CD14-positive monocyte (primary cell): ENCODE measurements at regions not wholly inside any gene's neighbourhood (a gene's known extent, or its start where the extent isn't known, plus 50 kb on each side); places are given as distances from the start of the nearest gene placed in this dataset.

Experiments
- DNase-seq, 3 donors: peaks; one replicate each; pipeline ENCODE4 v3.0.0-alpha.2; 2011 to 2022
- H2AFZ ChIP-seq: 2 replicates; pipeline ENCODE4 v1.6.0; 2012; ENCODE audit warnings: mild to moderate bottlenecking, low read depth, low read length, inconsistent platforms; ENCODE audit not compliant: insufficient read depth, poor library complexity, severe bottlenecking
- H3K27ac ChIP-seq, 2 donors: 1 replicate in 1 of 2; 2 replicates in 1 of 2; pipeline ENCODE4 v1.5.1; 2012 to 2013; ENCODE audit warnings: low read length in 2 of 2, control low read depth in 1 of 2, inconsistent platforms in 1 of 2, low read depth in 1 of 2, mild to moderate bottlenecking in 1 of 2
- H3K27me3 ChIP-seq, 2 donors: one replicate each; pipeline versions ENCODE4 v1.6.0 to v1.6.1; 2011 to 2013; ENCODE audit warnings: low read length in 2 of 2; ENCODE audit not compliant: control insufficient read depth in 2 of 2, insufficient read depth in 2 of 2
- H3K36me3 ChIP-seq, 2 donors: replicated peaks in 1 of 2; 1 replicate in 1 of 2; 2 replicates in 1 of 2; pipeline versions ENCODE4 v1.5.1 to v1.6.1; 2012 to 2013; ENCODE audit warnings: low read length in 2 of 2, control low read depth in 1 of 2, inconsistent platforms in 1 of 2, mild to moderate bottlenecking in 1 of 2; ENCODE audit not compliant: insufficient read depth in 2 of 2, control insufficient read depth in 1 of 2
- H3K4me1 ChIP-seq, 2 donors: 1 replicate in 1 of 2; 2 replicates in 1 of 2; pipeline versions ENCODE4 v1.5.1 to v1.6.1; 2012 to 2013; ENCODE audit warnings: low read length in 2 of 2, control low read depth in 1 of 2, inconsistent platforms in 1 of 2, mild to moderate bottlenecking in 1 of 2, moderate library complexity in 1 of 2; ENCODE audit not compliant: insufficient read depth in 2 of 2, control insufficient read depth in 1 of 2
- H3K4me2 ChIP-seq: replicated peaks from 2 replicates; pipeline ENCODE3; 2012; ENCODE audit warnings: low read length, moderate library complexity, mild to moderate bottlenecking; ENCODE audit not compliant: poor library complexity, severe bottlenecking; ENCODE audit errors: extremely low read depth
- H3K4me3 ChIP-seq, 3 experiments: fragments of 200-600 bp in 1 of 3; sonication (generic) in 1 of 3; replicated peaks in 1 of 3; 1 replicate in 2 of 3; 2 replicates in 1 of 3; pipeline ENCODE4 v1.5.1; 2011 to 2013; ENCODE audit warnings: low read length in 3 of 3, mild to moderate bottlenecking in 3 of 3, control low read depth in 2 of 3, low read depth in 2 of 3, inconsistent platforms in 1 of 3, moderate library complexity in 1 of 3
- H3K79me2 ChIP-seq: 2 replicates; pipeline ENCODE4 v1.6.0; 2012; ENCODE audit warnings: mild to moderate bottlenecking, control low read depth, inconsistent platforms, low read length, moderate library complexity; ENCODE audit not compliant: insufficient read depth
- H3K9ac ChIP-seq: 2 replicates; pipeline ENCODE4 v1.6.0; 2017; ENCODE audit warnings: low read length, mild to moderate bottlenecking; ENCODE audit not compliant: insufficient read depth, poor library complexity, severe bottlenecking
- H3K9me3 ChIP-seq, 2 donors: replicated peaks in 1 of 2; 1 replicate in 1 of 2; 2 replicates in 1 of 2; pipeline versions ENCODE4 v1.5.1 to v1.6.1; 2012 to 2013; ENCODE audit warnings: low read length in 2 of 2, control low read depth in 1 of 2; ENCODE audit not compliant: control insufficient read depth in 1 of 2, insufficient read depth in 1 of 2
- H4K20me1 ChIP-seq: 2 replicates; pipeline ENCODE4 v1.6.0; 2012; ENCODE audit warnings: mild to moderate bottlenecking, low read length, control low read depth, moderate library complexity; ENCODE audit not compliant: insufficient read depth
- H3K27ac Mint-ChIP-seq, 7 donors: one replicate each; pipeline ENCODE4 v1.8.0; 2020; ENCODE audit warnings: mild to moderate bottlenecking in 7 of 7, mixed read lengths in 7 of 7, moderate library complexity in 6 of 7, inconsistent platforms in 2 of 7
- H3K27me3 Mint-ChIP-seq, 3 donors: one replicate each; pipeline ENCODE4 v1.8.0; 2021 to 2022; ENCODE audit warnings: low read depth in 3 of 3, mild to moderate bottlenecking in 3 of 3, mixed read lengths in 3 of 3, moderate library complexity in 3 of 3, inconsistent platforms in 1 of 3
- H3K36me3 Mint-ChIP-seq, 2 donors: one replicate each; pipeline ENCODE4 v1.8.0; 2020; ENCODE audit warnings: mixed read lengths in 2 of 2, inconsistent platforms in 1 of 2, mild to moderate bottlenecking in 1 of 2
- H3K4me1 Mint-ChIP-seq: one replicate; pipeline ENCODE4 v1.8.0; 2020; ENCODE audit warnings: mild to moderate bottlenecking, mixed read lengths
- H3K4me3 Mint-ChIP-seq, 2 donors: one replicate each; pipeline ENCODE4 v1.8.0; 2020; ENCODE audit warnings: mild to moderate bottlenecking in 2 of 2, mixed read lengths in 2 of 2, moderate library complexity in 1 of 2
- H3K9me3 Mint-ChIP-seq, 7 donors: one replicate each; pipeline ENCODE4 v1.8.0; 2020 to 2022; ENCODE audit warnings: mixed read lengths in 7 of 7, mild to moderate bottlenecking in 6 of 7, moderate library complexity in 6 of 7, inconsistent platforms in 2 of 7
- WGBS: methylation state at CpG from one replicate; pipeline ENCODE4 v1.1.5; 2013; ENCODE audit warnings: missing lambda C conversion rate; ENCODE audit not compliant: insufficient coverage; 5-methylcytosine and 5-hydroxymethylcytosine counted together
- intact Hi-C, 2 donors: fragments of 100-400 bp; cut with micrococcal nuclease; formaldehyde crosslinking; loops; one replicate each; pipeline versions ENCODE4 v1.15.0 to v1.15.1; 2023
- TF ChIP-seq, protein P1 (sequence below): fragments of 200-600 bp; IDR thresholded peaks from one replicate; pipeline ENCODE4 v1.8.0; 2022; ENCODE audit warnings: antibody characterized with exemption, mild to moderate bottlenecking

DNA sequence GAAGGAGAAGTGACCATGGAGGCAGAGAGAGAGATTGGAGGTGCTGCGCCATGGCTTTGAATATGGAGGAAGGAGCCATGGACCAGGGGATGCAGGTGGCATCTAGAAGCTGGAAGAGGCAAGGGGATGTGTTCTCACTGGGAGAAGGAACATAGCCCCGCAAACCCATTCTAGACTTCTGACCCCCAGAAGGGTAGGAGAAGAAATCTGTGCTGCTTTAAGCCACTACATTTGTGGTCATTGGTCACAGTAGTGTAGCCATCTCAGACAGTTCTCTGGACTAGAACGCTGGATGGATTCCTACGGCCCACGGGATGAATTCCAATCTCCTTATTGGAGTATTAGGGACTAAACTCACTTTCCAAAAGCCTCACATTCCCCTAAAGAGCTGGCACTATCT lies 67.8 kb downstream of the PTGR3 start:
- DNase-seq, result no peak
- Histone ChIP-seq H4K20me1 (no peaks in the 10 kb centered on the region), H2AFZ (no peak overlapping the region), H3K9ac (no peak overlapping the region), H3K79me2 (no peaks in the 10 kb centered on the region), H3K4me1 (no peaks in the 10 kb centered on the region), H3K4me3 (no peak overlapping the region), H3K9me3 (peaks cover 3 to 4% of the 10 kb centered on the region in 2 donors), H3K4me2 (no peak overlapping the region), H3K36me3 (no peaks in the 10 kb centered on the region), H3K27ac (no peak overlapping the region), H3K27me3 (no peaks in the 10 kb centered on the region)
- WGBS, result 100% methylated on average over 2 of the region's 5 CpGs
- H3K27me3 Mint-ChIP-seq, result peaks cover 0 to 6% (median 5%) of the 10 kb centered on the region in 3 donors
- H3K36me3 Mint-ChIP-seq, result no peaks in the 10 kb centered on the region
- no peak overlapping the region for H3K4me3 Mint-ChIP-seq
- H3K4me1 Mint-ChIP-seq, result no peaks in the 10 kb centered on the region
- TF ChIP-seq, protein P1, sequence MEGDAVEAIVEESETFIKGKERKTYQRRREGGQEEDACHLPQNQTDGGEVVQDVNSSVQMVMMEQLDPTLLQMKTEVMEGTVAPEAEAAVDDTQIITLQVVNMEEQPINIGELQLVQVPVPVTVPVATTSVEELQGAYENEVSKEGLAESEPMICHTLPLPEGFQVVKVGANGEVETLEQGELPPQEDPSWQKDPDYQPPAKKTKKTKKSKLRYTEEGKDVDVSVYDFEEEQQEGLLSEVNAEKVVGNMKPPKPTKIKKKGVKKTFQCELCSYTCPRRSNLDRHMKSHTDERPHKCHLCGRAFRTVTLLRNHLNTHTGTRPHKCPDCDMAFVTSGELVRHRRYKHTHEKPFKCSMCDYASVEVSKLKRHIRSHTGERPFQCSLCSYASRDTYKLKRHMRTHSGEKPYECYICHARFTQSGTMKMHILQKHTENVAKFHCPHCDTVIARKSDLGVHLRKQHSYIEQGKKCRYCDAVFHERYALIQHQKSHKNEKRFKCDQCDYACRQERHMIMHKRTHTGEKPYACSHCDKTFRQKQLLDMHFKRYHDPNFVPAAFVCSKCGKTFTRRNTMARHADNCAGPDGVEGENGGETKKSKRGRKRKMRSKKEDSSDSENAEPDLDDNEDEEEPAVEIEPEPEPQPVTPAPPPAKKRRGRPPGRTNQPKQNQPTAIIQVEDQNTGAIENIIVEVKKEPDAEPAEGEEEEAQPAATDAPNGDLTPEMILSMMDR, result no peak
- peaks cover 0 to 11% (median 9%) of the 10 kb centered on the region in 7 donors for H3K9me3 Mint-ChIP-seq
- H3K27ac Mint-ChIP-seq, result peak overlapping the region in 1 of 7 donors; percentile 22
- intact Hi-C loops, result no loop called here

DNA sequence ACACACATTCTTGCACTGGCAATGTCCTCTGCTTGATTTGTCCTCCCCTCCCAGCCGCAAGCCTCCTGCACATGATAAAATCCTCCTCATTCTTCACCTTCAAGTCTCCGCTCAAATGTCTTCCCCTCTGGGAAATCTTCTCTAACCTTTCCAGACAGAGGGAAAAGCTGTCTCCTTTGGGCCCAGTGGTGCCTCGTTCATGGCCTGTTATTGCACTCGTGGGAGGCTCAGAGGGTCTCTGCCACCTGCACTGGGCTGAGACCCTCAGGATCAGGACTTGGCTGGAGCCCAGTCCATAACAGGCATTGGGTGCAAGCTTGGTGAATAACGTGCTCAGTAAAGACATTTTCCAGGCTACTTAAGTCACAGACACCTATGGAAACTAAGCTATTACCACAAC lies 68.6 kb downstream of the PTGR3 start:
- H3K4me1 Mint-ChIP-seq, result no peaks in the 10 kb centered on the region
- Histone ChIP-seq H3K4me3 (no peak overlapping the region), H4K20me1 (no peaks in the 10 kb centered on the region), H3K27me3 (no peaks in the 10 kb centered on the region), H2AFZ (no peak overlapping the region), H3K4me2 (no peak overlapping the region), H3K9ac (no peak overlapping the region), H3K4me1 (no peaks in the 10 kb centered on the region), H3K27ac (no peak overlapping the region), H3K36me3 (no peaks in the 10 kb centered on the region), H3K79me2 (no peaks in the 10 kb centered on the region), H3K9me3 (peaks cover 3 to 4% of the 10 kb centered on the region in 2 donors)
- 92% methylated on average over 2 of the region's 5 CpGs for WGBS
- no peak for DNase-seq
- no peaks in the 10 kb centered on the region for H3K36me3 Mint-ChIP-seq
- intact Hi-C loops, result no loop called here
- peak overlapping the region in 1 of 7 donors; percentile 39 for H3K27ac Mint-ChIP-seq
- peaks cover 0 to 11% (median 8%) of the 10 kb centered on the region in 7 donors for H3K9me3 Mint-ChIP-seq
- TF ChIP-seq, protein P1, result no peak
- H3K27me3 Mint-ChIP-seq, result peaks cover 0 to 5% (median 4%) of the 10 kb centered on the region in 3 donors
- H3K4me3 Mint-ChIP-seq, result no peak overlapping the region
